ENCODE measurements at regions not wholly inside any gene's neighbourhood (a gene's known extent, or its start where the extent isn't known, plus 50 kb on each side); places are given as distances from the start of the nearest gene placed in this dataset.

GRCh38 chr13:27696731-27697130, 75.0 kb downstream of the POLR1D start:
- WGBS (ENCODE audit: extremely low coverage, insufficient read length, low lambda C conversion rate) = no CpG with 5 or more reads among the region's 3 CpGs
- Histone ChIP-seq H3K4me2 (ENCODE audit: insufficient read depth, insufficient read length, low read length) (no peak overlapping the region), H3K14ac (ENCODE audit: insufficient read depth, low read length) (no peak overlapping the region), H2BK12ac (ENCODE audit: insufficient read length, low read depth, low read length) (no peak overlapping the region), H4K20me1 (ENCODE audit: control insufficient read depth, insufficient read depth, insufficient read length) (no peaks in the 10 kb centered on the region), H2BK5ac (ENCODE audit: insufficient read length, low read length) (no peak overlapping the region), H2BK15ac (ENCODE audit: low read depth, low read length) (no peak overlapping the region), H4K8ac (replicated peaks; ENCODE audit: insufficient read length, low read depth, low read length) (no peak overlapping the region), H2AK5ac (ENCODE audit: insufficient read length, low read length) (no peak overlapping the region), H3K27me3 (ENCODE audit: insufficient read depth, low read length) (no peaks in the 10 kb centered on the region), H4K5ac (ENCODE audit: insufficient read length, low read depth, low read length) (no peak overlapping the region), H3K4ac (ENCODE audit: low read depth, low read length) (no peak overlapping the region), H3K18ac (ENCODE audit: insufficient read length, low read depth, low read length) (no peak overlapping the region), H2BK120ac (ENCODE audit: low read depth, low read length, poor library complexity, severe bottlenecking) (no peak overlapping the region), H3K56ac (ENCODE audit: insufficient read length, low read depth, low read length) (no peak overlapping the region), H3K9me3 (ENCODE audit: control insufficient read depth, low read depth, low read length) (no peaks in the 10 kb centered on the region), H4K91ac (ENCODE audit: insufficient read length, low read depth, low read length) (no peak overlapping the region), H3T11ph (ENCODE audit: low read length) (no peak overlapping the region), H3K27ac (ENCODE audit: insufficient read length, low read depth, low read length) (no peak overlapping the region), H3K23ac (ENCODE audit: insufficient read length, low read depth, low read length) (no peak overlapping the region), H3K9ac (ENCODE audit: extremely low read depth, insufficient read length, low read length) (no peak overlapping the region), H3K4me1 (ENCODE audit: insufficient read depth, low read length) (no peaks in the 10 kb centered on the region), H3K23me2 (ENCODE audit: insufficient read length, low read depth, low read length, poor library complexity, severe bottlenecking) (no peaks in the 10 kb centered on the region), H2AFZ (ENCODE audit: low read length) (no peak overlapping the region), H3K79me2 (ENCODE audit: insufficient read depth, low read length) (no peaks in the 10 kb centered on the region), H3K79me1 (ENCODE audit: insufficient read depth, low read depth, low read length, poor library complexity, severe bottlenecking) (no peaks in the 10 kb centered on the region), H2BK20ac (ENCODE audit: low read depth, low read length, poor library complexity, severe bottlenecking) (no peak overlapping the region)
- TF ChIP-seq, protein P1, sequence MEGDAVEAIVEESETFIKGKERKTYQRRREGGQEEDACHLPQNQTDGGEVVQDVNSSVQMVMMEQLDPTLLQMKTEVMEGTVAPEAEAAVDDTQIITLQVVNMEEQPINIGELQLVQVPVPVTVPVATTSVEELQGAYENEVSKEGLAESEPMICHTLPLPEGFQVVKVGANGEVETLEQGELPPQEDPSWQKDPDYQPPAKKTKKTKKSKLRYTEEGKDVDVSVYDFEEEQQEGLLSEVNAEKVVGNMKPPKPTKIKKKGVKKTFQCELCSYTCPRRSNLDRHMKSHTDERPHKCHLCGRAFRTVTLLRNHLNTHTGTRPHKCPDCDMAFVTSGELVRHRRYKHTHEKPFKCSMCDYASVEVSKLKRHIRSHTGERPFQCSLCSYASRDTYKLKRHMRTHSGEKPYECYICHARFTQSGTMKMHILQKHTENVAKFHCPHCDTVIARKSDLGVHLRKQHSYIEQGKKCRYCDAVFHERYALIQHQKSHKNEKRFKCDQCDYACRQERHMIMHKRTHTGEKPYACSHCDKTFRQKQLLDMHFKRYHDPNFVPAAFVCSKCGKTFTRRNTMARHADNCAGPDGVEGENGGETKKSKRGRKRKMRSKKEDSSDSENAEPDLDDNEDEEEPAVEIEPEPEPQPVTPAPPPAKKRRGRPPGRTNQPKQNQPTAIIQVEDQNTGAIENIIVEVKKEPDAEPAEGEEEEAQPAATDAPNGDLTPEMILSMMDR (conservative IDR thresholded peaks at IDR 0.05) = no peak
- Mint-ChIP-seq H3K27me3 (ENCODE audit: low read depth) (peaks cover 21% of the 10 kb centered on the region), H3K36me3 (ENCODE audit: insufficient read depth in 1 of 3, low read depth in 3 of 3) (peaks cover 0 to 2% (median 0%) of the 10 kb centered on the region in 3 experiments; a peak in 2 of 7 replicates), H3K4me3 (no peak overlapping the region), H3K9me3 (peaks cover 8 to 9% of the 10 kb centered on the region in 2 experiments; a peak in 3 of 5 replicates), H3K27ac (no peak overlapping the region), H3K4me1 (no peaks in the 10 kb centered on the region)
- no peak for DNase-seq
